ENCODE measurements at regions not wholly inside any gene's neighbourhood (a gene's known extent, or its start where the extent isn't known, plus 50 kb on each side); places are given as distances from the start of the nearest gene placed in this dataset.

- H3K9ac ChIP-seq: no peak overlapping the region
- H3K27me3 ChIP-seq: no peaks in the 10 kb centered on the region
- Mint-ChIP-seq H3K27ac (no peak overlapping the region), H3K4me1 (peaks cover 31% of the 10 kb centered on the region), H3K4me3 (no peak overlapping the region), H3K27me3 (ENCODE audit: insufficient read depth, low read depth) (no peaks in the 10 kb centered on the region), H3K9me3 (no peaks in the 10 kb centered on the region), H3K36me3 (no peaks in the 10 kb centered on the region)
- H3K36me3 ChIP-seq: no peaks in the 10 kb centered on the region
- no peak for DNase-seq (ENCODE audit: low spot score)
- no peak overlapping the region for H3K4me2 ChIP-seq
- H3K9me3 ChIP-seq (ENCODE audit: low read depth): no peaks in the 10 kb centered on the region
- H3F3A ChIP-seq (ENCODE audit: low read depth): peaks cover 29% of the 10 kb centered on the region
- no peak overlapping the region for H2AFZ ChIP-seq (replicated peaks)
- TF ChIP-seq EZH2 (IDR thresholded peaks at IDR 0.05): no peak
- TF ChIP-seq EZH2phosphoT487 (IDR thresholded peaks at IDR 0.05): no peak
- TF ChIP-seq CTCF (IDR thresholded peaks at IDR 0.05): no peak
- peaks cover 36% of the 10 kb centered on the region for H3K4me1 ChIP-seq
- no peak overlapping the region for H3K4me3 ChIP-seq
- no peak overlapping the region for H3K27ac ChIP-seq
- no peaks in the 10 kb centered on the region for H4K20me1 ChIP-seq (ENCODE audit: low read depth)
- H3K79me2 ChIP-seq (ENCODE audit: low read depth): no peaks in the 10 kb centered on the region
Measured at GRCh38 chr5:110262749-110263148, 463.7 kb downstream of the TMEM232 start.

- peaks cover 29% of the 10 kb centered on the region for H3F3A ChIP-seq (ENCODE audit: low read depth)
- H3K36me3 Mint-ChIP-seq: no peaks in the 10 kb centered on the region
- TF ChIP-seq CTCF (IDR thresholded peaks at IDR 0.05): no peak
- TF ChIP-seq EZH2 (IDR thresholded peaks at IDR 0.05): no peak
- TF ChIP-seq EZH2phosphoT487 (IDR thresholded peaks at IDR 0.05): no peak
- no peaks in the 10 kb centered on the region for H3K36me3 ChIP-seq
- no peak overlapping the region for H2AFZ ChIP-seq (replicated peaks)
- peaks cover 34% of the 10 kb centered on the region for H3K4me1 Mint-ChIP-seq
- no peak overlapping the region for H3K27ac Mint-ChIP-seq
- DNase-seq (ENCODE audit: low spot score): no peak
- no peak overlapping the region for H3K4me3 ChIP-seq
- H3K4me2 ChIP-seq: no peak overlapping the region
- no peaks in the 10 kb centered on the region for H3K79me2 ChIP-seq (ENCODE audit: low read depth)
- H3K9me3 Mint-ChIP-seq: no peaks in the 10 kb centered on the region
- H3K27me3 Mint-ChIP-seq (ENCODE audit: insufficient read depth, low read depth): no peaks in the 10 kb centered on the region
- no peaks in the 10 kb centered on the region for H3K27me3 ChIP-seq
- no peaks in the 10 kb centered on the region for H3K9me3 ChIP-seq (ENCODE audit: low read depth)
- no peak overlapping the region for H3K27ac ChIP-seq
- H3K4me1 ChIP-seq: peaks cover 36% of the 10 kb centered on the region
- no peak overlapping the region for H3K4me3 Mint-ChIP-seq
- no peaks in the 10 kb centered on the region for H4K20me1 ChIP-seq (ENCODE audit: low read depth)
- H3K9ac ChIP-seq: no peak overlapping the region
Measured at GRCh38 chr5:110264661-110265060, 461.8 kb downstream of the TMEM232 start.

GRCh38 chr5:110265162-110265561 is 461.3 kb downstream of the TMEM232 start:
- Histone ChIP-seq H3K9me3 (ENCODE audit: low read depth) (no peaks in the 10 kb centered on the region), H2AFZ (replicated peaks) (no peak overlapping the region), H3K4me2 (no peak overlapping the region), H3K36me3 (no peaks in the 10 kb centered on the region), H3K4me1 (peaks cover 36% of the 10 kb centered on the region), H3K27ac (no peak overlapping the region), H3K27me3 (no peaks in the 10 kb centered on the region), H3K4me3 (no peak overlapping the region), H4K20me1 (ENCODE audit: low read depth) (no peaks in the 10 kb centered on the region), H3K79me2 (ENCODE audit: low read depth) (no peaks in the 10 kb centered on the region), H3K9ac (no peak overlapping the region), H3F3A (ENCODE audit: low read depth) (peaks cover 30% of the 10 kb centered on the region)
- Mint-ChIP-seq H3K4me1 (peaks cover 33% of the 10 kb centered on the region), H3K27ac (no peak overlapping the region), H3K9me3 (no peaks in the 10 kb centered on the region), H3K27me3 (ENCODE audit: insufficient read depth, low read depth) (no peaks in the 10 kb centered on the region), H3K36me3 (no peaks in the 10 kb centered on the region), H3K4me3 (no peak overlapping the region)
- no peak for DNase-seq (ENCODE audit: low spot score)
- no peak for TF ChIP-seq EZH2phosphoT487 (IDR thresholded peaks at IDR 0.05)
- TF ChIP-seq CTCF (IDR thresholded peaks at IDR 0.05): no peak
- TF ChIP-seq EZH2 (IDR thresholded peaks at IDR 0.05): no peak

Measured in neural progenitor cell (in vitro differentiated cells).